HCT116 (cell line): ENCODE measurements at regions not wholly inside any gene's neighbourhood (a gene's known extent, or its start where the extent isn't known, plus 50 kb on each side); places are given as distances from the start of the nearest gene placed in this dataset.

Experiments
- ATAC-seq: fragments of 200-7000 bp; cut with Tn5 transposase; 2 replicates; pipeline ENCODE4 v1.9.1; 2020; ENCODE audit warnings: mild to moderate bottlenecking, moderate library complexity
- BruUV-seq: library from RNA; stranded (reverse); fragments of 400-500 nt; replicated peaks from 2 replicates; lab custom pipeline; 2021; lab: Mats Ljungman, UMichigan
- CTCF ChIA-PET: fragments of 300-600 bp; sonication (Branson Sonifier 250); formaldehyde crosslinking; loops from one replicate; lab custom pipeline; 2021; ENCODE audit warnings: antibody characterized with exemption; lab: Charles Lee
- POLR2A ChIA-PET: fragments of 300-600, 350-600 bp; sonication (Branson Sonifier 250); formaldehyde crosslinking; loops from one replicate; lab custom pipeline; 2021; ENCODE audit warnings: antibody characterized with exemption; lab: Charles Lee
- RAD21 ChIA-PET, 2 experiments: fragments of 300-600 bp; sonication (Branson Sonifier 250); formaldehyde crosslinking; loops; one replicate each; lab custom pipeline; 2023; ENCODE audit warnings: low total read pairs in 2 of 2; ENCODE audit not compliant: uncharacterized antibody in 2 of 2, unreplicated experiment in 2 of 2, low non-redundant PET in 1 of 2; lab: Charles Lee
- DNase-seq: peaks from one replicate; pipeline ENCODE4 v3.0.0-alpha.2; 2010; ENCODE audit warnings: low read depth, low spot score
- H2AFZ ChIP-seq: fragments of 200-600 bp; shearing (Covaris generic), sonication (generic); 2 replicates; pipeline ENCODE4 v1.6.1; 2017; ENCODE audit warnings: low read depth, mixed run types, mixed read lengths, antibody characterized with exemption, low read length; ENCODE audit not compliant: poor library complexity, severe bottlenecking
- H3K27ac ChIP-seq: 2 replicates; pipeline ENCODE4 v1.5.1; 2012; ENCODE audit warnings: low read depth, low read length
- H3K27me3 ChIP-seq: fragments of 200-600 bp; sonication (generic); 2 replicates; pipeline ENCODE4 v1.6.1; 2016; ENCODE audit warnings: mixed run types, low read length, mixed read lengths; ENCODE audit not compliant: insufficient read depth
- H3K36me3 ChIP-seq, 2 experiments: fragments of 200-500 bp in 1 of 2; fragments of 200-600 bp in 1 of 2; sonication (Bioruptor generic) in 1 of 2; sonication (generic) in 1 of 2; 2 replicates each; pipeline versions ENCODE4 v1.5.1 to v1.6.1; 2014 to 2016; ENCODE audit warnings: low read length in 2 of 2, inconsistent platforms in 1 of 2, mixed read lengths in 1 of 2, mixed run types in 1 of 2; ENCODE audit not compliant: insufficient read depth in 2 of 2, control insufficient read depth in 1 of 2
- H3K4me1 ChIP-seq, 2 experiments: fragments of 200-600 bp in 1 of 2; sonication (generic) in 1 of 2; 2 replicates each; pipeline versions ENCODE4 v1.5.1 to v1.6.1; 2012 to 2017; ENCODE audit warnings: low read length in 2 of 2, inconsistent platforms in 1 of 2, mild to moderate bottlenecking in 1 of 2, mixed read lengths in 1 of 2, mixed run types in 1 of 2, moderate library complexity in 1 of 2; ENCODE audit not compliant: insufficient read depth in 2 of 2, control insufficient read depth in 1 of 2
- H3K4me2 ChIP-seq: fragments of 200-600 bp; sonication (generic); 2 replicates; pipeline ENCODE4 v1.6.1; 2017; ENCODE audit warnings: mixed run types, low read length, mixed read lengths
- H3K4me3 ChIP-seq, 2 experiments: fragments of 200-600 bp in 1 of 2; sonication (generic) in 1 of 2; replicated peaks in 1 of 2; 2 replicates each; pipeline ENCODE4 v1.5.1; 2011 to 2016; ENCODE audit warnings: low read length in 2 of 2, control low read depth in 1 of 2, low read depth in 1 of 2, mild to moderate bottlenecking in 1 of 2, mixed read lengths in 1 of 2, mixed run types in 1 of 2
- H3K79me2 ChIP-seq: fragments of 200-600 bp; sonication (generic); 2 replicates; pipeline ENCODE4 v1.6.1; 2017; ENCODE audit warnings: mild to moderate bottlenecking, mixed run types, low read length, moderate library complexity, mixed read lengths; ENCODE audit not compliant: insufficient read depth
- H3K9ac ChIP-seq: fragments of 200-600 bp; sonication (generic); 2 replicates; pipeline ENCODE4 v1.6.1; 2016; ENCODE audit warnings: low read length, mixed read lengths
- H3K9me2 ChIP-seq: fragments of 200-600 bp; sonication (generic), shearing (Covaris generic); 2 replicates; pipeline ENCODE4 v1.6.1; 2017; ENCODE audit warnings: mixed run types, mild to moderate bottlenecking, moderate library complexity; ENCODE audit not compliant: insufficient read depth
- H3K9me3 ChIP-seq, 2 experiments: fragments of 200-500 bp in 1 of 2; fragments of 200-600 bp in 1 of 2; sonication (Bioruptor generic) in 1 of 2; sonication (generic) in 1 of 2; 2 replicates each; pipeline ENCODE4 v1.6.1; 2014 to 2017; ENCODE audit warnings: low read length in 2 of 2, mixed read lengths in 2 of 2, inconsistent platforms in 1 of 2, low read depth in 1 of 2, mild to moderate bottlenecking in 1 of 2, mixed run types in 1 of 2, moderate library complexity in 1 of 2; ENCODE audit not compliant: control insufficient read depth in 1 of 2, insufficient read depth in 1 of 2
- H4K20me1 ChIP-seq: fragments of 200-600 bp; sonication (generic), shearing (Covaris generic); 2 replicates; pipeline ENCODE4 v1.6.1; 2017; ENCODE audit warnings: mixed run types, mild to moderate bottlenecking, moderate library complexity; ENCODE audit not compliant: insufficient read depth
- ATF3 ChIP-seq: IDR thresholded peaks from 2 replicates; pipeline ENCODE4 v1.6.1; 2012
- EGR1 ChIP-seq: IDR thresholded peaks from 2 replicates; pipeline ENCODE4 v1.6.1; 2012; ENCODE audit warnings: low read depth
- EZH2 ChIP-seq: fragments of 200-600 bp; sonication (generic); IDR thresholded peaks from 2 replicates; pipeline ENCODE4 v1.6.1; 2017; ENCODE audit warnings: antibody characterized with exemption, mixed run types
- EZH2phosphoT487 ChIP-seq: fragments of 200-600 bp; IDR thresholded peaks from 2 replicates; pipeline ENCODE4 v1.6.1; 2018; ENCODE audit warnings: antibody characterized with exemption, borderline replicate concordance
- FOSL1 ChIP-seq: IDR thresholded peaks from 2 replicates; pipeline ENCODE4 v1.6.1; 2012; ENCODE audit warnings: low read depth
- POLR2A ChIP-seq: IDR thresholded peaks from 2 replicates; pipeline ENCODE4 v1.7.0; 2011; ENCODE audit warnings: borderline replicate concordance; ENCODE audit not compliant: insufficient read depth, insufficient read length; ENCODE audit errors: extremely low read depth
- RAD21 ChIP-seq: IDR thresholded peaks from 2 replicates; pipeline ENCODE4 v1.6.1; 2012; ENCODE audit warnings: low read depth, mild to moderate bottlenecking
- SIN3A ChIP-seq: IDR thresholded peaks from 2 replicates; pipeline ENCODE4 v1.6.1; 2012; ENCODE audit warnings: low read depth
- SP1 ChIP-seq: IDR thresholded peaks from 2 replicates; pipeline ENCODE4 v1.6.1; 2012; ENCODE audit warnings: low read depth
- YY1 ChIP-seq: IDR thresholded peaks from 2 replicates; pipeline ENCODE4 v1.6.1; 2011; ENCODE audit warnings: low read length, low read depth, moderate library complexity, mild to moderate bottlenecking; ENCODE audit not compliant: insufficient replicate concordance; ENCODE audit errors: extremely low read depth
- ZFX ChIP-seq: fragments of 450-650 bp; IDR thresholded peaks from 2 replicates; pipeline ENCODE4 v1.6.1; 2017
- intact Hi-C: fragments of 100-400 bp; cut with micrococcal nuclease; formaldehyde crosslinking; loops from 2 replicates; pipeline ENCODE4 v1.10.0; 2022
- TF ChIP-seq, protein P1 (sequence below), 3 experiments: fragments of 200-600 bp in 1 of 3; sonication (generic) in 1 of 3; IDR thresholded peaks in 2 of 3; conservative IDR thresholded peaks in 1 of 3; 2 replicates each; pipeline ENCODE4 v1.5.1; 2012 to 2017; ENCODE audit warnings: low read depth in 2 of 3, low read length in 2 of 3, antibody characterized with exemption in 1 of 3, borderline replicate concordance in 1 of 3, control low read depth in 1 of 3, mild to moderate bottlenecking in 1 of 3, mixed read lengths in 1 of 3, mixed run types in 1 of 3, moderate library complexity in 1 of 3; ENCODE audit not compliant: insufficient read depth in 1 of 3
- TF ChIP-seq, protein P2 (sequence below): IDR thresholded peaks from 2 replicates; pipeline ENCODE4 v1.6.1; 2011; ENCODE audit warnings: mild to moderate bottlenecking, low read length, moderate library complexity; ENCODE audit not compliant: insufficient replicate concordance; ENCODE audit errors: extremely low read depth

- no peak for DNase-seq
- H2AFZ ChIP-seq: no peak overlapping the region
- no peak overlapping the region for H3K27ac ChIP-seq
- H3K9me2 ChIP-seq: no peaks in the 10 kb centered on the region
- RAD21 ChIA-PET: no interaction called here
- no TSS peak for BruUV-seq
- H3K4me1 ChIP-seq: no peaks in the 10 kb centered on the region
- no peak overlapping the region for H3K4me2 ChIP-seq
- H3K9ac ChIP-seq: no peak overlapping the region
- H3K27me3 ChIP-seq: no peaks in the 10 kb centered on the region
- TF ChIP-seq ATF3 (no peak), FOSL1 (no peak), EGR1 (no peak), YY1 (no peak), EZH2phosphoT487 (no peak), RAD21 (no peak), EZH2 (no peak), POLR2A (no peak), SP1 (no peak), ZFX (no peak), SIN3A (no peak)
- TF ChIP-seq, protein P1, sequence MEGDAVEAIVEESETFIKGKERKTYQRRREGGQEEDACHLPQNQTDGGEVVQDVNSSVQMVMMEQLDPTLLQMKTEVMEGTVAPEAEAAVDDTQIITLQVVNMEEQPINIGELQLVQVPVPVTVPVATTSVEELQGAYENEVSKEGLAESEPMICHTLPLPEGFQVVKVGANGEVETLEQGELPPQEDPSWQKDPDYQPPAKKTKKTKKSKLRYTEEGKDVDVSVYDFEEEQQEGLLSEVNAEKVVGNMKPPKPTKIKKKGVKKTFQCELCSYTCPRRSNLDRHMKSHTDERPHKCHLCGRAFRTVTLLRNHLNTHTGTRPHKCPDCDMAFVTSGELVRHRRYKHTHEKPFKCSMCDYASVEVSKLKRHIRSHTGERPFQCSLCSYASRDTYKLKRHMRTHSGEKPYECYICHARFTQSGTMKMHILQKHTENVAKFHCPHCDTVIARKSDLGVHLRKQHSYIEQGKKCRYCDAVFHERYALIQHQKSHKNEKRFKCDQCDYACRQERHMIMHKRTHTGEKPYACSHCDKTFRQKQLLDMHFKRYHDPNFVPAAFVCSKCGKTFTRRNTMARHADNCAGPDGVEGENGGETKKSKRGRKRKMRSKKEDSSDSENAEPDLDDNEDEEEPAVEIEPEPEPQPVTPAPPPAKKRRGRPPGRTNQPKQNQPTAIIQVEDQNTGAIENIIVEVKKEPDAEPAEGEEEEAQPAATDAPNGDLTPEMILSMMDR (IDR thresholded peaks at IDR 0.05 in 2 of 3, conservative IDR thresholded peaks at IDR 0.05 in 1 of 3; ENCODE audit: borderline replicate concordance in 1 of 3, insufficient read depth in 1 of 3, low read depth in 2 of 3, low read length in 2 of 3): no peak
- TF ChIP-seq, protein P2, sequence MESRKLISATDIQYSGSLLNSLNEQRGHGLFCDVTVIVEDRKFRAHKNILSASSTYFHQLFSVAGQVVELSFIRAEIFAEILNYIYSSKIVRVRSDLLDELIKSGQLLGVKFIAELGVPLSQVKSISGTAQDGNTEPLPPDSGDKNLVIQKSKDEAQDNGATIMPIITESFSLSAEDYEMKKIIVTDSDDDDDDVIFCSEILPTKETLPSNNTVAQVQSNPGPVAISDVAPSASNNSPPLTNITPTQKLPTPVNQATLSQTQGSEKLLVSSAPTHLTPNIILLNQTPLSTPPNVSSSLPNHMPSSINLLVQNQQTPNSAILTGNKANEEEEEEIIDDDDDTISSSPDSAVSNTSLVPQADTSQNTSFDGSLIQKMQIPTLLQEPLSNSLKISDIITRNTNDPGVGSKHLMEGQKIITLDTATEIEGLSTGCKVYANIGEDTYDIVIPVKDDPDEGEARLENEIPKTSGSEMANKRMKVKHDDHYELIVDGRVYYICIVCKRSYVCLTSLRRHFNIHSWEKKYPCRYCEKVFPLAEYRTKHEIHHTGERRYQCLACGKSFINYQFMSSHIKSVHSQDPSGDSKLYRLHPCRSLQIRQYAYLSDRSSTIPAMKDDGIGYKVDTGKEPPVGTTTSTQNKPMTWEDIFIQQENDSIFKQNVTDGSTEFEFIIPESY: no peak
- H3K9me3 ChIP-seq: peaks cover 0 to 15% of the 10 kb centered on the region in 2 experiments; a peak in 2 of 4 replicates
- intact Hi-C loops: no loop called here
- ATAC-seq: no peak
- H3K4me3 ChIP-seq: no peak overlapping the region
- CTCF ChIA-PET: no interaction called here
- H4K20me1 ChIP-seq: no peaks in the 10 kb centered on the region
- no peaks in the 10 kb centered on the region for H3K36me3 ChIP-seq
- no peaks in the 10 kb centered on the region for H3K79me2 ChIP-seq
- POLR2A ChIA-PET: no interaction called here
Measured at GRCh38 chr14:86404425-86404824, 874.5 kb downstream of the FLRT2 start.
